Left renal pelvis (tissue), 4 donors: ENCODE measurements at regions not wholly inside any gene's neighbourhood (a gene's known extent, or its start where the extent isn't known, plus 50 kb on each side); places are given as distances from the start of the nearest gene placed in this dataset.

ENCODE experiments used
- DNase-seq, 4 donors: peaks; one replicate each; pipeline ENCODE4 v3.0.0-alpha.2; 2013; ENCODE audit warnings: low read depth in 4 of 4, low spot score in 3 of 4

DNA sequence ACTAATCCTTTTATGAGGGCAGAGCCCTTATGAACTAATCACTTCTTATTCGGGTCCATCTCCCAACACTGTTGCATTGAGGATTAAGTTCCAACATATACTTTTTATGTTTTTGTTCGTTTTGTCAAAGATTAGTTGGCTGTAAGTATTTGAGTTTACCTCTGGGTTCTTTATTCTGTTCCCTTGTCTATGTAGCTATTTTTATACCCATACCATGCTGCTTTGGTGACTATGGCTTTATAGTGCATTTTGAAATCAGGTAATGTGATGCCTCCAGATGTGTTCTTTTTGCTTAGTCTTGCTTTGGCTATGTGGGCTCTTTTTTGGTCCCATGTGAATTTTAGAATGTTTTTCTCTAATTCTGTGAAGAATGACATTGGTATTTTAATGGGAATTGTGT, 166.4 kb upstream of the KCNMB2 start:
- DNase-seq, result no peak

DNA sequence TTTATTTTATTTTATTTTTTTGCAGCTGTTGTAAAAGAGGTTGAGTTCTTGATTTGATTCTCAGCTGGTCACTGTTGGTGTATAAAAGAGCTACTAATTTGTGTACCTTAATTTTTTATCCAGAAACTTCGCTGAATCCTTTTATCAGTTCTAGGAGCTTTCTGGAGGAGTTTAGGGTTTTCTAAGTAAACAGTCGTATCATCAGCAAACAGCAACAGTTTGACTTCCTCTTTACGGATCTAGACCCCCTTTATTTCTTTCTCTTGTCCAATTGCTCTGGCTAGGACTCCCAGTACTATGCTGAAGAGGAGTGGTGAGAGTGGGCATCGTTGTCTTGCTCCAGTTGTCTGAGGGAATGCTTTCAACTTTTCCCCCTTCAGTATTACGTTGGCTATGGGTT, 165.8 kb upstream of the KCNMB2 start:
- DNase-seq, result no peak

DNA sequence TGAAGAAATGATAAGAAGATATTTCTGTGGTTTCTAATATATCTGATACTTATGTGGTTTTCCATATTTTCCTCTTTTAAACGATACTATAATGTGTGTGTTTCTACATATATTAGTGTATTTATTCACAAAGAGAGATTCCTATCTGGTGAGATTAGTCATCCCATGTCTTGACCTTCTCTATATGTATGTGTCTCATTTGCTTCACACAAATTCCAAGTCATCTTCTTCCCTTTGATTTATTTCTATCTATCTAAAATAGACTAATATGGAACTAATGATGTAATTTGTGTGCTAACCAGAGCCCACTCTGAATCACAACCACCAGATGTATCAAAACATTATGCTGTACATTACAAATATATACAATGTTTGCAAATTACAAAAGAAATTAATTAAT, 154.7 kb upstream of the KCNMB2 start:
- no peak for DNase-seq

- no peak for DNase-seq
These were observed 154.2 kb upstream of the KCNMB2 start for GRCh38 chr3:178381971-178382448.

- no peak for DNase-seq
These were observed 153.7 kb upstream of the KCNMB2 start for GRCh38 chr3:178382449-178383061.

DNA sequence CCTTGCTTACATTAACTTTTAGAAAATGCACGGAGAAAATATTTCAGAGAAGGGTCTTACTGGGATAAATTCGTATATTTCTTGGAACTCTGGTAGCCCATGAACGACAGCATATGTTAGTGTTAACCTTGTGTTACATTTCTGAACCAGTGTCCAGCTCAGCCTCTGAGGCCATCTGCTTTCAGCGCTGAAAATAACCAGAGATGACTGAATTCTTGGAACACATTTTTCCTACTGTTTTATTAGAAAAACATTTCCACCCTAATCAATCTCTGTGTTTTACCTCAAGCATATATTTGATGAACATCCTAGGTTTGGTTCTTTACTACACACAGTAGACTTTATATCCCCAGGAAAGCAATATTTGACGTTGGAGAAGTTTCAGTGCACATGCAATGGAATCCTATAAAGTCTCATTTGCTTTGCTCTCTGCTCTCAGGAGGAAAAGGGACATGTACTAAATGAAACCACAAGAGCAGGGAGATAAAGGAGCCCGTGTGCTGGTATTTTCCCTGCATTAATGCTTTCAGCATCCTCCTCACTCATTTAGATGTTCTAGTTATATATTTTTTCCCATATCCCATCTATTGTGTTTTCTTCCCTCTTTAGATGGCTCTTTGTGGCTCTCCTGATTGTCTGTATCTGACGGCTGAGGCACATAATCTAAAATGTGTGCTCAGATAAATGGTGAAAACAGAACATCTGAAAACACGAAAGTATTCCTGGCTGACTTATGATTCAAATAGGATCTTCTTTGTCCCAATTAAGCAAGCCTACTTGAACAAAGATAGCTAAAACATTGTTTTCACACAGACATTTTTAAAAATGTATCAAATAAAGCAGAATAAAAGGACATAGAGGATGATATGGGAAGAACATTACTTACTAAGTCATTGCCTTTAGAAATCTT, 151.7 kb upstream of the KCNMB2 start:
- DNase-seq, result no peak

DNA sequence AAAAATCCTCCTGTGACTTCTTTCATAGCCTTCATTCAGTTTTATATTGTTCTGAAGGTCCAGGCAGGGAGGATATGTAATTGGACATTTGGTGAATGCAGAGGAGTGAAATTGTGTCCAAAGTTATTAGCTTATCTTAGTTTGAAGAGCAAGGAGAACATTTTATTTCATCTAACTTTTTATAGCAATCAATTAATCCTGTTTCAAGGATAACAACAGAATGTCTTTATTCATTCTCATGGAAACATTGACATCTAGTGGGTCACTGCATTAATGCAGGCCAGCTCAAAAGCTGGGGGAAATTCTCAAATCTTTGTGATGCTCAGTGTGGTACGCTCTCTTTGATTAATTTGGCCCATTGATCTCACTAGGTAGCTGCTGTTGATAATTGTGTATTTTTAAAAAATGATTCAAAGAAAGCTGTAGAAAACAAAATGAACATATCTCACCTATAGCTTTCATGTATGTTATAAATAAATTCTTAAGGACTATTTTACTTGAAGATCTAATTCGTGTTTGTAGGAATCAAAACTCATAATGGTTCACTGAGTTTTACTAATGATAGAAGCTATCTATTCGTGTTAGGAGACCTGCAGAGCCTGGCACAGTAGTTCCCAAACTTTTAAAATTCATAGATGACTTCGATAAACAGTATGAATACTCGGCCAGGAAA, 150.8 kb upstream of the KCNMB2 start:
- no peak for DNase-seq

- DNase-seq, result no peak
These were observed 149.8 kb upstream of the KCNMB2 start for GRCh38 chr3:178386401-178386800.

GRCh38 chr3:178386880-178387279, 149.4 kb upstream of the KCNMB2 start:
- DNase-seq, result no peak

GRCh38 chr3:178388473-178388872, 147.8 kb upstream of the KCNMB2 start:
- no peak for DNase-seq

DNA sequence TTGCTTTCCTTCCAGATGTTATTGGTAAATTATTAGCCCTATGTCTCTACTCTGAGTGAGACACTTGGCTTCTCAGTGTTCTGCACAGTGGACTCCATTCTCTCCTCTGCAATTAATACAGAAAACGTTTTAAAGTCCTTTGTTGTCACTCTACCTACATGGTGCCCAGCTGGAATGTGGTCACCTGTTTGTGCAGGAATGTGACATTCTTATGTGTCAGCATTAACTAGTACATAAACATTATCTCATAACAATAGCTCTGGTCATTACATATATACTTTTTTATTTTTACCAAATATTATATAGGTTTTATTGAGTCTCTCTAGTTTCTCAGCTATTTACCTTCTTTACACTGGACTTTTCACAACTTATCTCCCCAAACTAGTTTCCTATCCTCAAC, 147.0 kb upstream of the KCNMB2 start:
- DNase-seq, result no peak

GRCh38 chr3:178392511-178392926, 143.7 kb upstream of the KCNMB2 start:
- no peak for DNase-seq

- no peak for DNase-seq
These were observed 143.1 kb upstream of the KCNMB2 start for GRCh38 chr3:178393146-178393545.

DNA sequence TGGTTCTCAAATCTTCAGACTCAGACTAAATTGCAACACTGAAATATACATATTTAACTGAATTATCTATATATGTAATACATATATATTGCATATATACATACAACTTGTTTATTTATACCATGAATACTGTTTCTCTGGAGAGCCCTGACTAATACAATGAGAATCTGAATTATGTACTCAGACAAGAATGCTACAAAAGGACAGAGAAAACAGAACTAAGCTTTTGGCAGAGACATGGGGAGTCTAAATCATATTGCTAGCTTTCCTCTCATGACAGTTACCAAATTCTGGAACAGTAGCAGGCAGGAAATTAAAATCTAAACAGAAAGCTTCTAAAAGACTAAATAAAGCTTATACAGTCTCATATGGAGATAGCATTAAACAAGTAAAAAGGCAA, 142.4 kb upstream of the KCNMB2 start:
- no peak for DNase-seq

- no peak for DNase-seq
These were observed 139.9 kb upstream of the KCNMB2 start for GRCh38 chr3:178396318-178396717.

GRCh38 chr3:178397202-178397601, 139.0 kb upstream of the KCNMB2 start:
- DNase-seq, result no peak

GRCh38 chr3:178397836-178398235, 138.4 kb upstream of the KCNMB2 start:
- no peak for DNase-seq

DNA sequence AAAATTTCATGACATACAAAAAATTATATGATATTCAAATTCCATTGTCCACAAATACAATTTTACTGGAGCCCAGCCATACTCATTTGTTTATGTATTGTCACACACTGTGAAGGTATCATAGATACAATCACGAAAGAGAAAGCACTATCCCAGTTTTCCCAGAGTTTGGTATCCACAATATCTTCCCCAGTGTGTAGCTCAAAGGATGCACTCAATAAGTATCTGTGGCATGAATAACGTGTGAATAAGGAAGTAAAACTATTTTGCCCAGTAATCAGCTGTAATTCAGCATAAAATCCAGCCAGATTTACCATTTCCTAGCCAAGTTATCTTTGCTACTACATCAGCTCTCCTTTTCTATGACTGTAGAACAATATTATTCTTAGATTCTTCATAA, 131.3 kb upstream of the KCNMB2 start:
- DNase-seq, result no peak

GRCh38 chr3:178405531-178405930, 130.7 kb upstream of the KCNMB2 start:
- peak in 1 of 4 donors; percentile 66 for DNase-seq

GRCh38 chr3:178406206-178406605, 130.0 kb upstream of the KCNMB2 start:
- DNase-seq, result no peak

DNA sequence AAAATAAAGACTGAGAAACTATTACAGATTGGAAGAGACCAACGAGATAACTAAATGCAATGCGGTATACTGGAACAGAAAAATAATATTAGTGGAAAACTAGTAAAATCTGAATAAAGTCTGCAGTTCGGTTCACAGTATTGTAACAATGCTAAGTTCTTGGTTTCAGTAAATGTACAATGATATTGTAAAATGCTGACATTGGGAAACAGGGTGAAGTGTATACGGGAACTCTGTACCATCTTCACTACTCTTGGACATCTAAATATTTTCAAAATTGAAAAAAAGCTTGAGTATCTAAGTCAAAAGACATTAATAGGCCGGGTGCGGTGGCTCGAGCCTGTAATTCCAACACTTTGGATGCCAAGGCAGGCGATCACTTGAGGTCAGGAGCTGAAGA, 120.9 kb upstream of the KCNMB2 start:
- DNase-seq, result no peak

DNA sequence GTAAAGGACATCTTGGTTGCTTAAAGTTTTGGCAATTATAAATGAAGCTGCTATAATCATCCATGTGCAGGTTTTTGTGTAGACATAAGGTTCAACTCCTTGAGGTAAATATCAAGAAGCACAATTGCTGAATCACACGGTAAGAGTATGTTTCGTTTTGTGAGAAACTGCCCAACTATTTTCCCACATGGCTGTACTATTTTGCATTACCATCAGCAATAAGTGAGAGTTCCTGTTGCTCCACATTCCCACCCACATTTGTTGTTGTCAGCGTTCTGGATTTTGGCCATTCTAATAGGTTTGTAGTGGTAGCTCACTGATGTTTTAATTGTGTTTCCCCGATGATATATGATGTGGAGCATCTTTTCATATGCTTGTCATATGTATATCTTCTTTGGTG, 118.5 kb upstream of the KCNMB2 start:
- no peak for DNase-seq
